ENCODE measurements at regions not wholly inside any gene's neighbourhood (a gene's known extent, or its start where the extent isn't known, plus 50 kb on each side); places are given as distances from the start of the nearest gene placed in this dataset.

DNA sequence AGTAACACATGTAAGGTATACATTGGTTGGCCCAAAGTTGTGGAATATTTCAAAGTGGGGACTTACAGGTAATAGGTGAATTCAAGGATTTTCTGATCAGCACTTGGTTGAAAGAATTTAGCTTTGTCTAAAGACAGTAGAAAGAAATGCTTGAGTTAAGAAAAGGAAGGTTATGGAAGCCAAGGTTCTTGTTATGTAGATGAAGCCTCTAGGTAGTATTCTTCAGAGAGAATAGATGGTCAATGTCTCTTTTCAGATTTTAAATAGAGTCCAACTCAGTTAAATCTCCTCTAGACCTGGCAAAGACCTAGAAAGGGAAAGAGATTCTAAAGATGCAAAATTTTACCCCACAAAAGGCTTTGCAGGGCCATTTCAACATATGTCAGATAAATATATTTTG, 157.4 kb downstream of the ANKRD30B start:
- H3K4me1 Mint-ChIP-seq (ENCODE audit: low read depth), result no peaks in the 10 kb centered on the region
- no peak overlapping the region for H3K4me3 Mint-ChIP-seq
- no peaks in the 10 kb centered on the region for H3K36me3 Mint-ChIP-seq (ENCODE audit: low read depth)
- no peaks in the 10 kb centered on the region for H3K27me3 Mint-ChIP-seq (ENCODE audit: low read depth)
- no peak for DNase-seq (ENCODE audit: low spot score)
- no peaks in the 10 kb centered on the region for H3K9me3 Mint-ChIP-seq
- no peak overlapping the region for H3K27ac Mint-ChIP-seq

DNA sequence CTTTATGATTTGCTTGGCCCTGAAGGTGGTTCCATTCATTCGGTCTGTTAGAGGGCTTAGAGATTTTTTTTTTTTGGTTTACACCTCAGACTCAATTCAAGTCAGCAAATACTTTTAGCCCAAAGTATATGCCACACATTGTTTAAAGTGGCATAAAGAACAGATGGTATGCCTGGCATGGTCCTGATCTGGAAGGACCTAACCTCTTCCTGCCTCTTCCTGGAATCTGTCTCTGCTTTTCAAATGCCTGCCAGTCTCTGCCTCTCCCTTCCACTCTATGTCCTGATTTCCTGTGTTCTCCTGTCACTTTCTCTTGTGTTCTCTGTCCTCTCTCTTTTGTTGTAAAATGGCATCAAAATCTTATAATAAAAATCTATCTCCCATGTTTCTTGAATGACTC, 158.0 kb downstream of the ANKRD30B start:
- DNase-seq (ENCODE audit: low spot score), result no peak
- Mint-ChIP-seq H3K9me3 (peaks cover 4% of the 10 kb centered on the region), H3K27me3 (ENCODE audit: low read depth) (no peaks in the 10 kb centered on the region), H3K4me3 (no peak overlapping the region), H3K36me3 (ENCODE audit: low read depth) (no peaks in the 10 kb centered on the region), H3K4me1 (ENCODE audit: low read depth) (no peaks in the 10 kb centered on the region), H3K27ac (no peak overlapping the region)

DNA sequence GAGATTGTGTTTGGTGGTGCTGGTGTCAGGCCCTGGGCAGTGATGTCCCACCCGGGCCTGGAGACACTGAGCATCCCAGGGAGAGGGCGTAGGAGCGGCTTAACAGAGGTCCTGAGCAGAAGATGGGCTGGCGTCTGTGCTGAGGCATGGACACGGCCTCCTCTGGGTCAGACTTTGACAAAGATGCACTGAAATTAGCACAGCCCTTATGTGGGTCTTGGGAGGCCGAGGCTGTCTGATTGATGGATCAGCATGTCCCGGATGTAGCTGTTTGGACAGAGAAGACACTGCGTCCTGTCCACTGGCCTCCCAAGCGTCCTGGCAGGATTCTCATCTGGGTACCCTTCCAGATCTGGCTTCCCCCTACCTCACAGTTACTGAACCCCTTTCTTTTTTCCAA, 159.4 kb downstream of the ANKRD30B start:
- H3K4me1 Mint-ChIP-seq (ENCODE audit: low read depth), result no peaks in the 10 kb centered on the region
- H3K36me3 Mint-ChIP-seq (ENCODE audit: low read depth), result no peaks in the 10 kb centered on the region
- H3K4me3 Mint-ChIP-seq, result no peak overlapping the region
- no peak overlapping the region for H3K27ac Mint-ChIP-seq
- DNase-seq (ENCODE audit: low spot score), result no peak
- peaks cover 5% of the 10 kb centered on the region for H3K9me3 Mint-ChIP-seq
- H3K27me3 Mint-ChIP-seq (ENCODE audit: low read depth), result no peaks in the 10 kb centered on the region

DNA sequence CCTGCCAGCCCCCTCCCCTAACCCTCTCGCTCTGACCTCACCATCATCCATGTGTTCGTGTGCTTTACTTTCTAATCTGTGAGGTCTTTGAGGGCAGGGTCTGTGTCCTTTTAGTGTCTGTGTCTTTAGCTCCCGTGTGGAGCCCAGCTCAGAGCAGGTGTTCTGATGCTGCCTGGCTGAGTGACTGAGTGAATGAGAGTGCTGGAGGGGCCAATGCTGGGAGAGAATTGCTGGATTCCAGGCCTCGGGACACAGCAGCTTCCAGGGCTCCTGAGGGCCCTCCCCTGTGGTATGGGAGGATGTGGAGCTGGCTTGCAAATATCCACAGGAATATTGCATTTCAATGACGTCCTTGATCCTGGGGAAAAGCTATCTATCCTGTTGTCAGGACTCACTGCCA, 160.6 kb downstream of the ANKRD30B start:
- Mint-ChIP-seq H3K27me3 (ENCODE audit: low read depth) (no peaks in the 10 kb centered on the region), H3K4me1 (ENCODE audit: low read depth) (no peaks in the 10 kb centered on the region), H3K4me3 (no peak overlapping the region), H3K27ac (no peak overlapping the region), H3K36me3 (ENCODE audit: low read depth) (no peaks in the 10 kb centered on the region), H3K9me3 (peaks cover 5% of the 10 kb centered on the region)
- DNase-seq (ENCODE audit: low spot score), result no peak

DNA sequence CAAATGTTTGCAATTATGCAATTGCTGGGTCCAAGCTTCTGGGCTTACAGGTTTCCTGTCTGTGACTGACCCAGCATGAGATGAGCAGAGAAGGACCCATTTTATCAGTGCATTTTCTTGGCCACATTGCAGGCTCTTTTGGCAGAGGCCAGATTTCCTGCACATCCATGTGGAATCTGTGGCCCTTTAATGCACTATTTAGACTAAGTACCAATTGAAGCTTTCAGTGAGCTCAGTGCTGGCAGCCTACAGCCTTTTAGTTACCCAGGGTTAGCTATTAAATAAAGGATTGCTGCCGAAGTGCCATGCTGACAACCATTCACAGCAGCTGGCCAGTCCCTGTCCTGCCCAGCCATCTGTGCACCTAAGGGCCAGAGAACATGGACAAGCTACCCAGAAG, 165.0 kb downstream of the ANKRD30B start:
- Mint-ChIP-seq H3K27ac (no peak overlapping the region), H3K36me3 (ENCODE audit: low read depth) (no peaks in the 10 kb centered on the region), H3K9me3 (peaks cover 5% of the 10 kb centered on the region), H3K4me1 (ENCODE audit: low read depth) (no peaks in the 10 kb centered on the region), H3K4me3 (no peak overlapping the region), H3K27me3 (ENCODE audit: low read depth) (no peaks in the 10 kb centered on the region)
- DNase-seq (ENCODE audit: low spot score), result no peak

DNA sequence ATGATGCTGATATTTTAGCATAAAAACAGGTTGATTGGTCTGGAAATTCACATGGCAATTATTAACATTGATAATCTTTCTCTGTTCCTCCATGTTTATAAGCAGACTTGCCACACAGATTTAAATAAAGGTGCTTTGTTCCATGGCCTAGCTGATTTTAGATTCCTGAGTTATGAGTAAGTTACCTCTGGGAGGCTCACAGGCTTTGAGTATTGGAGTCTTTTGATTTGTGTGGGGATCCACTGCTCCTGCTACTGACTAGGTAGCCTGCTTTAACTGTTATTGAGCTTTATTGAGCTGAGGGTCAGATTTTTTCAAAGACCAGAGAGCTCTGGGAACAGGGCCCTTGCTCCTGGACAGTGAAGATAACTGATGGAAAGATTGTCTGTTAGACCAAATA, 166.1 kb downstream of the ANKRD30B start:
- Mint-ChIP-seq H3K4me1 (ENCODE audit: low read depth) (no peaks in the 10 kb centered on the region), H3K36me3 (ENCODE audit: low read depth) (no peaks in the 10 kb centered on the region), H3K4me3 (no peak overlapping the region), H3K27me3 (ENCODE audit: low read depth) (no peaks in the 10 kb centered on the region), H3K9me3 (peaks cover 5% of the 10 kb centered on the region), H3K27ac (no peak overlapping the region)
- DNase-seq (ENCODE audit: low spot score), result no peak

DNA sequence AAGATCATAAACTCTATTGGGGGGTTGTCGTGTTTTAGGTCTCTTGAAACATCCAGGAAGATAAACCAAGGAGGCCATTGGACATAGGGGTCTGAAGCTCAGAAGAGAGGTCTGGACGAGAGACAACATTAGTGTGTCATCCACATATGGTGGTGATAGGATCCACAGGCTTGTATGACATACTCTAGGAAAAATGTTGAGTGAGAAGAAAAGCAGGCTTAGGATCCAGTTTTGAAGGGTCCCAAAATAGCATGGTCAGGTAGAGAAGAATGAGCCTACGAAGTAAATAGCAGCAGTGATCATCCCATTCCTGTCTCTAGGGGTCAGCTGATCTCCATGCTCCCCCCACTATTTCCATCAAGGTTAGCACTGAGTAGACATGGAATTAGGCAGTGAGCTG, 166.8 kb downstream of the ANKRD30B start:
- Mint-ChIP-seq H3K36me3 (ENCODE audit: low read depth) (no peaks in the 10 kb centered on the region), H3K4me3 (no peak overlapping the region), H3K27me3 (ENCODE audit: low read depth) (no peaks in the 10 kb centered on the region), H3K27ac (no peak overlapping the region), H3K4me1 (ENCODE audit: low read depth) (no peaks in the 10 kb centered on the region), H3K9me3 (peaks cover 5% of the 10 kb centered on the region)
- no peak for DNase-seq (ENCODE audit: low spot score)

DNA sequence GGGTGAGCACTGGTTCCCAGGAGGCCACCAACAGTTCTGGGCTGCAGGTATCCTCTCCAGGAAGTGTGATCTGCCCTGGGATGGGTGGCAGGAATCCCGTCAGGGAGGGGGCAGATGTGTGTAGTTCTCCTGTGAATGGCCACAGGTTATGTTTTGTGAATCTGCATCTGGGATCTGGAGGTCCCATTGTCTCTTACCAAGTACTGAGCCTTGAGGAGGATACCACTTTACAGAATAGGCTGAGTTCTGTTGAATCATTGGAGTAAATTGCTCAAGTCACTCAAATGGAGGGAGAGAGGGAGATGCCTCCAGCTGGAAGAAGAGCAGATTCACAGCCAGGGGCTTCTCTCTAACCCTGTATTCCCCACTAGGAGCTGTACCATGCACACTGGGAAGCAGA, 168.2 kb downstream of the ANKRD30B start:
- no peak overlapping the region for H3K27ac Mint-ChIP-seq
- H3K36me3 Mint-ChIP-seq (ENCODE audit: low read depth), result no peaks in the 10 kb centered on the region
- H3K9me3 Mint-ChIP-seq, result no peaks in the 10 kb centered on the region
- no peaks in the 10 kb centered on the region for H3K4me1 Mint-ChIP-seq (ENCODE audit: low read depth)
- H3K27me3 Mint-ChIP-seq (ENCODE audit: low read depth), result no peaks in the 10 kb centered on the region
- H3K4me3 Mint-ChIP-seq, result no peak overlapping the region
- DNase-seq (ENCODE audit: low spot score), result no peak

DNA sequence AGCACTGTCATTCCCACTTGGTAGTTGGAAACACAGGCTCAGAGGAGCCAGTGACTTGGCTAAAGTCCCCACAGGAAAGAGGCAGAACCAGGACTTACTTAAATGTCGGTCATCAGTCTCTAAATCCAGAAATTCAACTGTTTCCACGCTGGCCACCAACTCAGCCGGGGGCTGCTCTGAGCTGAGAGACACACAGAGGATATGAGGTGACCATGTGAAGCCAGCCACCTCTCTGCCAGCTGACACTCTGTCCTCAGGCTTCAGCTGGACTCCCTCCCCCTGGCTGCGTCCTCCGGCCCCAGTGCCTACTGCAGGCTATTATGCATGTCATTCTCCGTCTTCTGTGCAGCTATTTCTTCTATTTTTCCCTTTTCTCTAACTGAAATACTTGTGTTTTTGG, 168.9 kb downstream of the ANKRD30B start:
- H3K4me1 Mint-ChIP-seq (ENCODE audit: low read depth), result no peaks in the 10 kb centered on the region
- H3K36me3 Mint-ChIP-seq (ENCODE audit: low read depth), result no peaks in the 10 kb centered on the region

DNA sequence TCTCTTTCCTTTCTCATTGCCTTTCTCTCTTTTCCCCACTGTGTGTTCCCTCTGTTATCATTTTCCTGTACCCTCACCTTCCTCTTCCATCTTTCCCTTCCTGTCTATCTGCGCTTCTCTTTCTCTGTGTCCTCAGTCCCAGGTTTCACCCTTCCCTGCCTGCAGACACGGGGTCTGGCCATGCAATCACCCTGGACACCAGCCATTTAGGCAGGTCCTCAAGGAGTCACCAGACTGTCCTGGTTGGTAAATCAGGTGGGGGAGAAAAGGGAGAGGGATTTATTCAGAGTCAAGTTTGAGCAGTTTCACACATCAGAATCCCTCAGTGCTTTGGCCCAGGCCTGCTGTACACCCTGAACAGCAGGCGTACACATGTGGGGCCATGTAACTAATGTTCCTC, 169.3 kb downstream of the ANKRD30B start:
- H3K4me1 Mint-ChIP-seq (ENCODE audit: low read depth), result no peaks in the 10 kb centered on the region
- H3K27me3 Mint-ChIP-seq (ENCODE audit: low read depth), result no peaks in the 10 kb centered on the region
- H3K27ac Mint-ChIP-seq, result no peak overlapping the region
- DNase-seq (ENCODE audit: low spot score), result no peak
- no peak overlapping the region for H3K4me3 Mint-ChIP-seq
- H3K36me3 Mint-ChIP-seq (ENCODE audit: low read depth), result no peaks in the 10 kb centered on the region
- H3K9me3 Mint-ChIP-seq, result no peaks in the 10 kb centered on the region

More for the DNA sequence above, 168.9 kb downstream of the ANKRD30B start:
- no peaks in the 10 kb centered on the region for H3K9me3 Mint-ChIP-seq
- H3K27me3 Mint-ChIP-seq (ENCODE audit: low read depth), result no peaks in the 10 kb centered on the region
- H3K4me3 Mint-ChIP-seq, result no peak overlapping the region
- H3K27ac Mint-ChIP-seq, result no peak overlapping the region
- DNase-seq (ENCODE audit: low spot score), result no peak

DNA sequence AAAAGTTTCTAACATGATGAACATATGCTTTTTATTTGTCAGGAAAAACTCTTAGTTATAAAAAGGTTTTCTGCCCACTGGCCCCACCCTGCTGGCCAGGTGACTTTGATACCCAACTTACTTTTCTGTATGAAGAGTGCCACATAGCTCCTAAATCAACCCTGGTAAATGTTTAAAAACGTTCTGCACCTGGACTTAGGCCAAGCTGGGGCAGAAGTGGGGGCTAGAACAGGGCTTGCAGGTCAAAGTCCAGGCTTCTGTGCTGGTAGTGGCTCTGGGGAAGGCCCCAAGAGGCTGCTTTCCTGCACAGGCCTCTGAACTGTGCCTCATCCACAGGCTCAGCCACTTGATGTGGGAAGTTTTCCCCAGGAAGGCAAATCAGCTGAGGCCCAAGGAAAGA, 171.7 kb downstream of the ANKRD30B start:
- Mint-ChIP-seq H3K4me1 (ENCODE audit: low read depth) (no peaks in the 10 kb centered on the region), H3K4me3 (no peak overlapping the region), H3K27me3 (ENCODE audit: low read depth) (no peaks in the 10 kb centered on the region), H3K27ac (no peak overlapping the region), H3K9me3 (no peaks in the 10 kb centered on the region), H3K36me3 (ENCODE audit: low read depth) (no peaks in the 10 kb centered on the region)
- DNase-seq (ENCODE audit: low spot score), result no peak

DNA sequence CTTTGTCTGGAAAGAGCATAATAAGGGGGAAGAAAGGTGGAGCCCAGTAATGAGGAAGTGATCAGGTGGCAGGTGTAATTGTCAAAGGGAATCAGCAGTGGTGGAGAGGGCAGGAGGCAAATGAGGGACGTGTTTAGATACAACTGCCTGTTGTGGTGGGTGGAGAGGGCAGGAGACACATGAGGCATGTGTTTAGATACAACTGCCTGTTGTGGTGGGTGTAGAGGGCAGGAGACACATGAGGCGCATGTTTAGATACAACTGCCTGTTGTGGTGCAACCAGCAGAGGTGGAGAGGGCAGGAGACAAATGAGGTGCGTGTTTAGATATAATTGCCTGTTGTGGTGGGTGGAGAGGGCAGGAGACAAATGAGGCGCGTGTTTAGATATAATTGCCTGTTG, 173.1 kb downstream of the ANKRD30B start:
- Mint-ChIP-seq H3K27ac (no peak overlapping the region), H3K36me3 (ENCODE audit: low read depth) (no peaks in the 10 kb centered on the region), H3K4me3 (no peak overlapping the region), H3K27me3 (ENCODE audit: low read depth) (no peaks in the 10 kb centered on the region), H3K9me3 (no peaks in the 10 kb centered on the region), H3K4me1 (ENCODE audit: low read depth) (no peaks in the 10 kb centered on the region)
- DNase-seq (ENCODE audit: low spot score), result no peak

DNA sequence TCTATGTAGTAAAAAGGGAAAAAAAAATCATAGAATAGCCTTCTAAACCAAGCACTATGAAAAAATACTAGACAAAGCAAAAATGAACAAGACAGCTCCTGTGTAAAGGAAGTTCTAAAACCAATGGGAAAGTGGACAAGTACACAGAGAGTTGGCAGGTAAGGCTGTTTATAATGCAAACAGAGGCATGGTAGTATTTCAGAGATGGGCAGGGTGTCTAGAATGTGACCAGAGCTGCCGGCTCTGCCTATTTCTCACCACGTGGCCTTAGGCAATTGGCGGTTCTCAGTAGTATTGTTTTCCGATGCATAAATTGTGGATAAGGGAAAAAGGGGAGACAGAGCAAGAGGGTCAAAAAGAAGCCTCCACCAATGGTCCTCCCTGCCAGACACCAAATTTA, 173.6 kb downstream of the ANKRD30B start:
- DNase-seq (ENCODE audit: low spot score), result no peak
- no peak overlapping the region for H3K27ac Mint-ChIP-seq
- H3K27me3 Mint-ChIP-seq (ENCODE audit: low read depth), result no peaks in the 10 kb centered on the region
- H3K9me3 Mint-ChIP-seq, result no peaks in the 10 kb centered on the region
- no peak overlapping the region for H3K4me3 Mint-ChIP-seq
- H3K36me3 Mint-ChIP-seq (ENCODE audit: low read depth), result no peaks in the 10 kb centered on the region
- no peaks in the 10 kb centered on the region for H3K4me1 Mint-ChIP-seq (ENCODE audit: low read depth)

DNA sequence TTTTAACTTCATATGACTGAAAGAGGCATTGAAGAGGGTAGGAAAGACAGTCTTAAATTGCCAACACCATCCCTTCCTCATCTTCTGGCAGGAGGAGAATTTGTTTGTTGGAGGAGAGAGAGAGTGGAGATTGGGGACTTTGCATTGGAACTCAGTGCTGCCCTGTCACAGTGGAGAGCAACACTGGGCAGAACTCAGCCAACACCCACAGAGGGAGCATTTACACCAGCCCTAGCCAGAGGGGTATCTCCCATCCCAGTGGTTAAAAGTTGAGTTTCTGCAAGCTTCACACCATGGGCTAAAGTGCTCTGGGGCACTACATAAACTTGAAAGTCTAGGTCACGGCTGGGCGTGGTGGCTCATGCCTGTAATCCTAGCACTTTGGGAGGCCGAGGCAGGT, 174.1 kb downstream of the ANKRD30B start:
- Mint-ChIP-seq H3K36me3 (ENCODE audit: low read depth) (no peaks in the 10 kb centered on the region), H3K9me3 (no peaks in the 10 kb centered on the region), H3K27ac (no peak overlapping the region), H3K27me3 (ENCODE audit: low read depth) (no peaks in the 10 kb centered on the region), H3K4me1 (ENCODE audit: low read depth) (no peaks in the 10 kb centered on the region), H3K4me3 (no peak overlapping the region)
- DNase-seq (ENCODE audit: low spot score), result no peak

DNA sequence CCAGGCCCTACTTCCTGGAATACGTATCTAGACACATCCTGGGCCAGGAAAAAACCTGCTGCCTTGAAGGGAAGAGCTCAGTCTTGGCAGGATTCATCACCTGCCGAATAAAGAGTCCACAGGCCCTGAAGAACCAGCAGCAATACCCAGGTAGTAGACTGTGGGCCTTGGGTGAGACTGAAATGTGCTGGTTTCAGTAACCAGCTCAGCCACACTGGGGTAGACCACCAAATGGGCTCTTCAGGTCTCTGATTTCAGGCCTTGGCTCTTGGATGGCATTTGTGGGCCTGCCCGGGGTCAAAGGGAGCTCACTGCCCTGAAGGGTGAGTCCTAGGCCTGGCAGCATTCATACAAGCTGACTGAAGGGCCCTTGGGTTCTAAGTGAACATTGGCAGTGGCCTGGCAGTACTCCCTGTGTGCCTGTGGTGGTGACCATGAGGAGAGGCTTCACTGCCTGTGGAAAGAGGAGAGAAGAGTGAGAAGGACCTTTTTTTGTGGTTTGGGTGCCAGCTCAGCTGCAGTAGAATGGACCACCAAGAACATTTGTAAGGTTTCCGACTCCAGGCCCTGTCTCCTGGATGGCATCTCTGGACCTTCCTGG, 175.1 kb downstream of the ANKRD30B start:
- Mint-ChIP-seq H3K4me3 (no peak overlapping the region), H3K27me3 (ENCODE audit: low read depth) (no peaks in the 10 kb centered on the region), H3K4me1 (ENCODE audit: low read depth) (no peaks in the 10 kb centered on the region), H3K9me3 (no peaks in the 10 kb centered on the region), H3K27ac (no peak overlapping the region), H3K36me3 (ENCODE audit: low read depth) (no peaks in the 10 kb centered on the region)
- DNase-seq (ENCODE audit: low spot score), result no peak
